GM18505 (cell line): ENCODE measurements at regions not wholly inside any gene's neighbourhood (a gene's known extent, or its start where the extent isn't known, plus 50 kb on each side); places are given as distances from the start of the nearest gene placed in this dataset.

Experiments
- ATAC-seq: cut with Tn5 transposase; IDR thresholded peaks from one replicate; pipeline ENCODE4 v1.9.1; 2021; ENCODE audit not compliant: unreplicated experiment
- POLR2A ChIP-seq: IDR thresholded peaks from 4 replicates; pipeline ENCODE4 v1.6.1; 2011; ENCODE audit warnings: borderline replicate concordance; ENCODE audit not compliant: insufficient read depth, insufficient read length; ENCODE audit errors: extremely low read depth

DNA sequence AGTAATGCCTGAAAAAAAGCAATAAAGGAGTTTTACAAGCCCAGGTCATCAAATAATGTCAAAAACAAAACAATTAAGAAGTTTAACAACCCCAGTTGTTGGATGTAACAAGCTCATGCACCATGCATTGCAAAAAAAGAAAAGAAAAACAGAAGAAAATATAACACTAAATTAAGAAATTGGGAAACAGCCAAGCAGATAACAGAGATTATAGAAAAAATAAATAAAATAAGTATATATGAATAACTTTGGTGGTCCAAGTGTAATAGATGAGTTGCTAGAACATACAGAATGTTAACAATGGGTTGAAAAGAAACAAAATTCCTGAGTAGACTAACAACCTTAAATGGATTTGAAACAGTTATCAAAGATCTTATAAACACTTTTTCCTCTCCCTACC is 573.1 kb upstream of the SOX11 start:
- ATAC-seq: no peak

DNA sequence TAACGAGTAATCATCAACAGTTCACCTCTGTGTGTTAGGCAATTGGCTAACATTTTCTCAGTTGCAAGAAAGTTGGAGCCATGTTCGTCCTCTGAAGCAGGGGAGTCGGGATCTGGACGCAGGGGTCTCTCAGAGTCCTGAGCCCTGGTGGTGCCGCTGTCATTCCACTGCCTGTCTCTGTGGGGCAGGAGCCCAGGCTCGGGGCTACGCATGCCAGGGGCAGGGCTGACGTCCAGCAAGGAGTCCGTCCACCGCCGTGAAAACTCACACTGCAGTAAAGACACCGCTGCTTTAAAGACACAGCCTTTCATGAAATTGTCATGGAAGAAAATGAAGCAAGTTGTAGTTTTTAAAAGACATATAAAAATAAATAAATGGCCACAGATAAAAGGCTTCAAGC is 571.1 kb upstream of the SOX11 start:
- ATAC-seq: no peak
- no peak for TF ChIP-seq POLR2A

More for the DNA sequence above, 573.1 kb upstream of the SOX11 start:
- no peak for TF ChIP-seq POLR2A

DNA sequence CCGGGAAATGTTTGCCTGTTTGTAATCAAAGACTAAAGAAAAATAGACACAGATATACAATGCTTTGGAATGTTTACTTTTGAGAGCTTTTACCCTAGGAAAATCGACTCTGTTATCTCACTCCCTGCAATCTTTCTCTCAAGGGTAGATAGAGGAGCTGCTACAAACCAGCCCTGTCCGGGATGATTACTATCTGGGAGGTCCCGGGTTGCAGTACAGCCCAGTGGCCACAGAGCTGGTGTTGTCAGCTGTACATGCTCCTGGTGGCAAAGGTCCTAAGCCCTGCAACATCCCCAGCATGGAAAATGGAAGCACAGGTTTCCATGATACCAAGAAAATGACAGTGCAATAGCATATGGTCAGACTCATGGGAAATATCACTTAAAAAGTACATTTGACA is 570.5 kb upstream of the SOX11 start:
- no peak for ATAC-seq

DNA sequence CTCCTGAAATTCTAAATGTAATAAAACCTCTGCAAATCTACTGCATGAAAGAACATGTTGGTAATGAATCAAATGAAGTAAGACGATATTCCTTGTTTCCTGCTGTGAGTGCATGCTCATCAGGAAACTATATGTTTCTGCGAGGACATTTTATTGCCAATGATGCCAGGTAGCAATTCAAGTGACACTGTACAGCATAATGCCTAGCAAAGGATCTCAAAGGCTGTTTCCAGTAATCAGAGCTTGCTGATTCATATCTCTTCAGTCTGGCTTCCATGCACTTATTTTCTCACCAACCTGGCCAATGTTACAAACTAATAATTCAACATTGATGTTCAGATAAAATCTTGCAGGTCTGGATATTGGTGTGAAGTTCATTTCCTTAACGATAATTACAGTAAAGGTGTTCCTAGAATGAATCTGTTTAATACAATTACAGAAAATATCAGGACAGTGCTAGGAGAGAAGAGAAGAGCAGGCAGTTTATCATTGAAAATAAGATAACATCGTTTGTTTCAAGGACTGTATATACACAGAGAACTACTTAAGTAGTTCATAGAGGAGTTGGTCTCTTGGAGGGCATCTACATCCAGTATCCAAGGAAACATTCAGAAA is 568.5 kb upstream of the SOX11 start:
- ATAC-seq: no peak
- no peak for TF ChIP-seq POLR2A

More for the DNA sequence above, 570.5 kb upstream of the SOX11 start:
- TF ChIP-seq POLR2A: no peak

DNA sequence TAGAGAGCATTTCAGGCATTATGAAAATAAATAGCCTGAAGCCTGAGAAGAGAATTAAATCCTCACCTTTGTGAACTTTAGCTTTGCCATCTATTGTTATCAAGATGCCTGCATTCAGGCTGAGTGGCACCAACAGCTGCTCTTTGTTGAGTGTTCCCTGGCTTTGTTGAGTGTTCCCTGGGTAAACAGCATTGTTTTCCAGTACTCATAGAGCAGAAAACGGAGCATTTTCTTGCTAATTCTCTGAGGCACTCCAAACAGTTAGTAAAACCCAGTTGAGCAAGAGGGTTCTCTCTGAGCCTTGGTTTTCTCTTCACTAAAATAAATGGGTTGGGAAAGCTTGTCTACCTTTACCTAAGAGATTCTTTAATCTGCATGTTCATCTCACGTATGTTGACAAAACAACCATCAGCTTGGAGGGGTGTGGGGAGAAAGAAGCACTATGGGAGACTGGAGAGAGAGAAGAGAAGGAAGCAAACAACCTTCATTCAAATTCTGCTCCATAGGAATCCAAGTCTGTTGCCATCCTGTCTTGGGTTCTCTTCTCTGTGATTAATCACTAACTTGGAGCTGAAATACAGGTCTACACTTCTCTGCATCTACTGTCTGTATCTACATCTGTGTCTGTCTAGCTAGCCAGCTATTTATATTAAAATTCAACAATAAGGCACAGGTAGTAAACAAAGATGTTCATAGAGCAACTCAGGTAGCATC is 567.0 kb upstream of the SOX11 start:
- no peak for TF ChIP-seq POLR2A
- no peak for ATAC-seq

DNA sequence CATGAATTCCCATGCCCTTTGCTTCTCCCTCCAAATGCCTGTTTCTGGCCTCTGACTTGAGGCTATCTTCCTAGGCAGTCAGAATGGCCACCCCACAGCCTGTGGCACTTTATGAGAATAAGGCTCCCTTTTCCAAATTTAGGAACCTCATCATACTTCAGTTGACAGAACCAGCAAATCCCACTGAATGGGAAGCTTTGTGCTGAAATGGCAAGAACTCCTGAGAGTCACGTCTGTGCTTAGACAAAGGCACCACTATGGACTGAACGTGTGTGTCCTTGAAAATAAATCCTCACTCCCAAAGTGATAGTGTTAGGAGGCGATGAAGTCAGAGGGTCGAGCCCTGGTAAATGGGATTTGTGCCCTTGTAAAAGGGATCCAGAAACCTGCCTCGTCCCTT is 559.9 kb upstream of the SOX11 start:
- no peak for ATAC-seq
- TF ChIP-seq POLR2A: no peak

DNA sequence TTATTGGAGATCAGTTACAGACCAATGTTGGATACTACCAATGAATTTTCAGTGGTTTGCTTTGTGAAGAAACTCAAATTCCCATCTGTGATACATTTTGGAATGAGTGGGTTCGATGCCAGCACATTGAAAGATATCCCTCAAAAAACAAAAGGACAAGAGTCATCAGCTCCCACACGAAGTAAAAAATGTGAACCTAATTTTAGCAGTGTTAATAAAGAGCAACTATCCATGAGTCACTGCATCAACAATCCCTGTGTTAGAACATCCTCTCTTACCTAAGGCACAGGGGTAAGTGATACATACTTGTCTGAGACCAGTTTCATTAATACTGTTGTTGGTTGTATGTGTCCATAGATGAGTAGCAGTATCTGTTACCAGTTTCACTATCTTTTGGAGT is 551.8 kb upstream of the SOX11 start:
- no peak for TF ChIP-seq POLR2A
- no peak for ATAC-seq

DNA sequence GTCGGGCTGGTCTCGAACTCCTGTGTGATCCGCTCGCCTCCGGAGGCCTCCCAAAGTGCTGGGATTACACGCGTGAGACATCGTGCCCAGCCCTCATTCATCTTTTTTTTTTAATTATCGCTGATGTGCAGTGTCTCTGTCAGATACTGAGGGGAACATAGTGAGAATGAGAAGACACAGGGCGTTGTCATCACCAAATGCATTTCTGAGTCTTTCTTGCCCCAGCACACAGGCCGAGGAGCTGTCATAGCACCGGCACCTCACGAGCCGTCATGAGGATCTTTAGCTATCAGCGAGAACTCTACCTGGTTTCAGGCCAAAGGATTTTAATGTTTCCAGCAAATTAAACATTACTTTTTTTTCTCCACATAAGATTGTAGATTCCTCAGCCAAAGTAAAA is 548.0 kb upstream of the SOX11 start:
- no peak for TF ChIP-seq POLR2A
- no peak for ATAC-seq

DNA sequence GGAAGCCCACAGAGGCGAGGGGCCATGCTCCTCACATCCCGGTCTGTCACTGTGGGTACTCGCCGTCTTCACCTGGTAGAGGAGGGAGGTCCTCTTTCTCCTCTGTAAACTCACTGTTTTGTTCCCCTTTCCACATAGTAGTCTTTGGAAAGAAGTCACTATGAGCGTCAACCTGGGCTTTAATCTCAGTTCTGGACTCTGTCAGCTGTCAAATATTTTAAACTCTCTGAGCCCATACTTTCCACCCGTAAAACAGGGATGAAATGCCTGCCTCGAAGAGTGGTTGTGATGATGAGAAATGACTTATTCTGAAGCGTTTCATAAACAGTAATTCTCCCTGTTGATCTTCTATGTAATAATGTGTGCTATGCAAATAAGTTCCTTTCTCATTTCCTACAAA is 547.1 kb upstream of the SOX11 start:
- no peak for TF ChIP-seq POLR2A
- no peak for ATAC-seq

DNA sequence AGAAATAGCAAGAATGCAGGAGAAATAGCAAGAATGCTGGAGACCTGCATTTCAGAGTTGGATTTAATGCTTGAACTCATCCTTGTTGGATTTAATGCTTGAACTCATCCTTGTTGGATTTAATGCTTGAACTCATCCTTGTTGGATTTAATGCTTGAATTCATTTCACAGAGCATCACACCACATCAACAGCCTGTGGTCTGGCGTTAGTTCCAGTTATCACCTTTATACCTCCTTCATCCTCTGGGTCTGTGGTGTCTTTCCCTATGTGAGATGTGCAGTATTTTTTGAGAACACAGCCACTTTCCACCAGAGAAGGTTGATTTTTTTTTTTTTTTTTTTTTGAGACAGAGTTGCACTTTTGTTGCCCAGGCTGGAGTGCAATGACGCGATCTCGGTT is 546.4 kb upstream of the SOX11 start:
- ATAC-seq: no peak
- TF ChIP-seq POLR2A: no peak

DNA sequence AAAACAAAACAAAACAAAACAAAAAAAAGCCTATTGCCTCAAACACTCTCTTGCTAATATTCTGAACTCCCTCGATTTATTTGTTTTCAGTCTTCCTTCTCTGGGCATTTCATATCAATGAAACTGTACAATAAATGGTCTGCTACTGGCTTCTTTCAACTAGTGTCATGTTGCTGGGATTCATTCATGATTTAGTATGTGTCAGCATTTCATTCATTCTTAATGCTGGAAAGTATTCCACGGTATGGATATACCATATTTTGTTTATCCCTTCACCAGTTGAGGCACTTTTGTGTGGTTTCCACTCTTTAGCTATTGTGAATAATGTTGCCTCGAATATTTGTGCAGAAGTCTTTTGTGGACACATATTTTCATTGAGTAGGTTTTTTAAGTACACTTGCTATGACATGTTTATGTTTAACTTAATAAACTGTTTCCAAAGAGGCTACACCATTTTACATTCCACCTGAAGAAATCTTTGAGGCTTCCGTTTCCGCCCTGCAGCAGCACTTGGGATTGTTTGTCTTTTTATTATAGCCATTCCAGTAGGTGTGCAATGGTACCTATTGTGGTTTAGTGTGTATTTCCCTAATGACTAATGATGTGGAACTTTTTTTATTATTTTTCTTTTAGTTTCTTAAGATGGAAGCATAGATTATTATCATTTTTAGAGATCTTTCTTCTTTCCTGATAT is 543.6 kb upstream of the SOX11 start:
- ATAC-seq: no peak
- TF ChIP-seq POLR2A: no peak

DNA sequence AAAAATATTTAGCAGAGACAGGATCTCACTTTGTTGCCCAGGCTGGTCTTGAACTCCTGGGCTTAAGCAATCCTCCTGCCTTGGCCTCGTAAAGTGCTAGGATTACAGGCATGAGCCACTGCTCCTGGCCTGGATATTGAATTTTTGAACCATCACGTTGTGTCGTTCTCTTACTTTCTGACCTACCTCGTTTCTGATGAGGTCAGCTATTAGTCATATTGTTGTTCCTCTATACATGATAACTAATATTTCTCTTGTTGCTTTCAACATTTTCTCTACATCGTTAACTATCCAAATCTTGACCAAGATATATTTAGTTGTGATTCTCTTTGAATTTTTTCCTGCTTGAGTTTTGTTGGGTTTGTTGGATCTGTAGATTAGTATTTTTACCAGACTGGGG is 541.3 kb upstream of the SOX11 start:
- no peak for TF ChIP-seq POLR2A
- ATAC-seq: no peak

DNA sequence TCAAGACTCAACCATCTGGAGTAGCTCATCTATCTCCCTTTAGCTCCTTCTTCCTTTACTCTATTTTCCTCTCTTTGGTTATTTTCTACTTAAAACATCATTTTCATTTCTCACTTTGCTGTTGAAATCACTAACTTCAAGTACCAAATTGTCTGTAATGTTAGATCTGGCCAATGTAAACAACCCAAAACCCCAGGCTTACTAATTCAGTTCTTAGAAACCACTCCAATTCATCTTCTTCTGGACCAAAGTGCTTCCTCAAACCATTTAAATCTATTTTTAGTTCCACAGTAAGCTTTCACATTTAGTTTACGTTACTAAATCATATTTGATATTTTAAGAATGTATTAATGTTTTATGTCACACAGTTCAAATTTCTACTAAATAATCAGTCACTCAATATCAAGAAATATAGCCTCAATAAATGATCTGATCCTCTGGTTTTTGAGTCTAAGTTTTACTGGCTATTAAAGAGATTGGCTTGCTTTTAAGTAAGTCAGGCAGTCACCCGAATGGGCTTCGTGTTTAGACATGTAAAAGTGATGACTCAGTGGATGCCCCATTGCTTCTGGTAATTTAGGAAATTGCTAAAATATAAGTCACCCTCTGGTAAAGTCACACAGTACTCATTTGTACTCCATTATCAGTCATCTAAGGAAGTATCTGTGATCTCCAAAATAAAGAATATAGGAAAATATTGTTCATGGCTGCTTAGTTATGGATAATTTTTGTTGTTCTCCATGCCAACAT is 527.2 kb upstream of the SOX11 start:
- no peak for ATAC-seq
- no peak for TF ChIP-seq POLR2A
